ENCODE measurements at regions not wholly inside any gene's neighbourhood (a gene's known extent, or its start where the extent isn't known, plus 50 kb on each side); places are given as distances from the start of the nearest gene placed in this dataset.

DNA sequence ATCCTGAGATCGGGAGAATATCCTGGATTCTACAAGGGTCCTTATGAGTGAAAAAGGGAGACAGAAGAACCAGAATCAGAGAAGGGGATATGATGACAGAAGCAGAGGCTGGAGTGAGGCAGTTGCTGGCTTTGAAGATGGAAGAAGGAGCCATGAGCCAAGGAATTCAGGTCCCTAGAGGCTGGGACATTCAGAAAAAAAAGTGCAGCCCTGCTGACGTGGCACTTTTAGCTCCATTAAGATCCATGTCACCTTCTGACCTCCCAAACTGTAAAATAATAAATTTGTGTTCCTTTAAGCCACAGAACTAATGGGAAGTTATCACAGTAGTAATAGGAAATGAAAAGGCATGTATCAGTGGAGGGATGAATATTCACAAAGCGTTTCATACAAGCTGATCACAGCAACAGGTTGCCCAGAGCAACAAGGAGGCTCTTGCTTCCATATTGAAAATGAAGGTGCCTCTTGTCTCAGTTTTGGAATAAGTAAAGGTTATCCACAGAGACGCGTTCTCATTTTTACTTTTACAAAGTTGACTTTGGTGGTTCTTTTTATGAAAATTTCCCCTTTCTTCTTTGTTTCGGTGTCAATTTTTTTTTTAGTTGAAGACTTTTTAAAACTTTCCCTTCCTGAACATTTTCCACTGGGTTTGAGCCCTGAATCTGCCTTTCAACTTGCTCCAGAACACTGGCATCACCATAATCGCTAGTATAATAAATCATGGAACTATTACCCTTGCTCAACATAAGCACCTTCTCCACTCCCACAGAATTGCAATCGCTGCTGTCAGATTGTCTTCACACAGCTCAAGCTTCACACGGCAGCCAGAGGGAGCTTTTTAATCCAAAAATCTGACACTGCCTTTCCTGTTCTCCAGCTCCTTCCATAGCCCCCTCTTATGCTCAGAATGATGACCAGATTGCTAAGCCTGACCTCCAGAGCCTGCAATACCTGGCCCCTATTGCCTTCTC is 127.6 kb upstream of the RBPJ start:
- no peaks in the 10 kb centered on the region for H3K27me3 ChIP-seq (ENCODE audit: insufficient read depth, poor library complexity, severe bottlenecking)
- TF ChIP-seq POLR2AphosphoS5 (IDR thresholded peaks at IDR 0.05; ENCODE audit: low read depth) = no peak
- TF ChIP-seq GABPA (IDR thresholded peaks at IDR 0.05; ENCODE audit: low read depth) = no peak
- TF ChIP-seq, protein P1, sequence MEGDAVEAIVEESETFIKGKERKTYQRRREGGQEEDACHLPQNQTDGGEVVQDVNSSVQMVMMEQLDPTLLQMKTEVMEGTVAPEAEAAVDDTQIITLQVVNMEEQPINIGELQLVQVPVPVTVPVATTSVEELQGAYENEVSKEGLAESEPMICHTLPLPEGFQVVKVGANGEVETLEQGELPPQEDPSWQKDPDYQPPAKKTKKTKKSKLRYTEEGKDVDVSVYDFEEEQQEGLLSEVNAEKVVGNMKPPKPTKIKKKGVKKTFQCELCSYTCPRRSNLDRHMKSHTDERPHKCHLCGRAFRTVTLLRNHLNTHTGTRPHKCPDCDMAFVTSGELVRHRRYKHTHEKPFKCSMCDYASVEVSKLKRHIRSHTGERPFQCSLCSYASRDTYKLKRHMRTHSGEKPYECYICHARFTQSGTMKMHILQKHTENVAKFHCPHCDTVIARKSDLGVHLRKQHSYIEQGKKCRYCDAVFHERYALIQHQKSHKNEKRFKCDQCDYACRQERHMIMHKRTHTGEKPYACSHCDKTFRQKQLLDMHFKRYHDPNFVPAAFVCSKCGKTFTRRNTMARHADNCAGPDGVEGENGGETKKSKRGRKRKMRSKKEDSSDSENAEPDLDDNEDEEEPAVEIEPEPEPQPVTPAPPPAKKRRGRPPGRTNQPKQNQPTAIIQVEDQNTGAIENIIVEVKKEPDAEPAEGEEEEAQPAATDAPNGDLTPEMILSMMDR (IDR thresholded peaks at IDR 0.05; ENCODE audit: insufficient read depth, low read length) = no peak
- TF ChIP-seq, protein P2, sequence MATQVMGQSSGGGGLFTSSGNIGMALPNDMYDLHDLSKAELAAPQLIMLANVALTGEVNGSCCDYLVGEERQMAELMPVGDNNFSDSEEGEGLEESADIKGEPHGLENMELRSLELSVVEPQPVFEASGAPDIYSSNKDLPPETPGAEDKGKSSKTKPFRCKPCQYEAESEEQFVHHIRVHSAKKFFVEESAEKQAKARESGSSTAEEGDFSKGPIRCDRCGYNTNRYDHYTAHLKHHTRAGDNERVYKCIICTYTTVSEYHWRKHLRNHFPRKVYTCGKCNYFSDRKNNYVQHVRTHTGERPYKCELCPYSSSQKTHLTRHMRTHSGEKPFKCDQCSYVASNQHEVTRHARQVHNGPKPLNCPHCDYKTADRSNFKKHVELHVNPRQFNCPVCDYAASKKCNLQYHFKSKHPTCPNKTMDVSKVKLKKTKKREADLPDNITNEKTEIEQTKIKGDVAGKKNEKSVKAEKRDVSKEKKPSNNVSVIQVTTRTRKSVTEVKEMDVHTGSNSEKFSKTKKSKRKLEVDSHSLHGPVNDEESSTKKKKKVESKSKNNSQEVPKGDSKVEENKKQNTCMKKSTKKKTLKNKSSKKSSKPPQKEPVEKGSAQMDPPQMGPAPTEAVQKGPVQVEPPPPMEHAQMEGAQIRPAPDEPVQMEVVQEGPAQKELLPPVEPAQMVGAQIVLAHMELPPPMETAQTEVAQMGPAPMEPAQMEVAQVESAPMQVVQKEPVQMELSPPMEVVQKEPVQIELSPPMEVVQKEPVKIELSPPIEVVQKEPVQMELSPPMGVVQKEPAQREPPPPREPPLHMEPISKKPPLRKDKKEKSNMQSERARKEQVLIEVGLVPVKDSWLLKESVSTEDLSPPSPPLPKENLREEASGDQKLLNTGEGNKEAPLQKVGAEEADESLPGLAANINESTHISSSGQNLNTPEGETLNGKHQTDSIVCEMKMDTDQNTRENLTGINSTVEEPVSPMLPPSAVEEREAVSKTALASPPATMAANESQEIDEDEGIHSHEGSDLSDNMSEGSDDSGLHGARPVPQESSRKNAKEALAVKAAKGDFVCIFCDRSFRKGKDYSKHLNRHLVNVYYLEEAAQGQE (IDR thresholded peaks at IDR 0.05; ENCODE audit: insufficient replicate concordance, low read depth) = no peak
- TF ChIP-seq SPI1 (IDR thresholded peaks at IDR 0.05; ENCODE audit: borderline replicate concordance, low read depth) = no peak
- no peak overlapping the region for H3K4me3 ChIP-seq (replicated peaks; ENCODE audit: insufficient read depth, low read length)
- no peak for DNase-seq (ENCODE audit: low read depth in 1 of 2, low spot score in 1 of 2)
- H3K27ac ChIP-seq (replicated peaks) = no peak overlapping the region

DNA sequence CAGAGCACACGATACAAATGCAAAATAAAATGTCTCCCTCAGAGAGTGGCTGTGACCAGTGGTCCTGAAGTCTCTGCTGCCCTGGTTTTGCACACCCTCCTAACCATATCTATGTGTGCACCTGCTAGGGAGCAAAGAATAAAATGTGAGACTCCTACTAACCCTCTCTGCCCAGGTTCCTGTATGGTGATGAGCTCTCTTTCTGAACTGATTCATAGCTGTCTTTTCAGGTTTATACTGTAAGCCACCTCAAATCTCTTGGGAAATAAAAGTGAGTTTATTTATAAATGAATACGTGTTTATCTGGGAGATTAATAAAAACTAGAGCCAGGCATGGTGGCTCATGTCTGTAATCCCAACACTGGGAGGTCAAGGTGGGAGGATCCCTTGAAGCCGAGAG is 126.0 kb upstream of the RBPJ start:
- H3K4me3 ChIP-seq (replicated peaks; ENCODE audit: insufficient read depth, low read length) = no peak overlapping the region
- no peaks in the 10 kb centered on the region for H3K27me3 ChIP-seq (ENCODE audit: insufficient read depth, poor library complexity, severe bottlenecking)
- no peak for DNase-seq (ENCODE audit: low read depth in 1 of 2, low spot score in 1 of 2)
- H3K27ac ChIP-seq (replicated peaks) = no peak overlapping the region
- TF ChIP-seq SPI1 (IDR thresholded peaks at IDR 0.05; ENCODE audit: borderline replicate concordance, low read depth) (no peak), POLR2AphosphoS5 (IDR thresholded peaks at IDR 0.05; ENCODE audit: low read depth) (no peak), GABPA (IDR thresholded peaks at IDR 0.05; ENCODE audit: low read depth) (no peak)
- TF ChIP-seq, protein P2 (IDR thresholded peaks at IDR 0.05; ENCODE audit: insufficient replicate concordance, low read depth) = no peak
- TF ChIP-seq, protein P1 (IDR thresholded peaks at IDR 0.05; ENCODE audit: insufficient read depth, low read length) = no peak

DNA sequence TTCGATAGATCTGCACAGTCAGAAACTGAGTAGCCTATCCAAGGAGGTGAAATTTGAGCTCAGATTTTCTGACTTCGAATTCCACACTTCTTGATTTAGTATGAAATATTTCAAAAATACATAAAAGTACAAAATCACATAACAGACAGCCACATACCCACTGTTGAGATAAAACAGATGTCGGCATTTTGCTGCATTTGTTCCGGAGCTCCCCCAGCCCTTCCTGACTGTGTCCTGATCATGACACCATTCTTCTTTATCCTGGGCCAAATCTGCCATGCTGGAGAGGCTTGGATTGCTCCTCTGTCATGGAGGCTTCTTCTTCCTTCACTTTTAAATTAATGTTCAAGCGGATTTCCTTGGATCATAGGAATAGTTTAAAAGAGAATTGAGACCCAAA is 124.2 kb upstream of the RBPJ start:
- H3K27ac ChIP-seq (replicated peaks) = no peak overlapping the region
- H3K4me3 ChIP-seq (replicated peaks; ENCODE audit: insufficient read depth, low read length) = no peak overlapping the region
- H3K27me3 ChIP-seq (ENCODE audit: insufficient read depth, poor library complexity, severe bottlenecking) = no peaks in the 10 kb centered on the region
- TF ChIP-seq, protein P1 (IDR thresholded peaks at IDR 0.05; ENCODE audit: insufficient read depth, low read length) = no peak
- TF ChIP-seq POLR2AphosphoS5 (IDR thresholded peaks at IDR 0.05; ENCODE audit: low read depth) = no peak
- no peak for TF ChIP-seq GABPA (IDR thresholded peaks at IDR 0.05; ENCODE audit: low read depth)
- TF ChIP-seq, protein P2 (IDR thresholded peaks at IDR 0.05; ENCODE audit: insufficient replicate concordance, low read depth) = no peak
- no peak for DNase-seq (ENCODE audit: low read depth in 1 of 2, low spot score in 1 of 2)

Data from HL-60 (cell line).